ENCODE measurements at regions not wholly inside any gene's neighbourhood (a gene's known extent, or its start where the extent isn't known, plus 50 kb on each side); places are given as distances from the start of the nearest gene placed in this dataset.

DNA sequence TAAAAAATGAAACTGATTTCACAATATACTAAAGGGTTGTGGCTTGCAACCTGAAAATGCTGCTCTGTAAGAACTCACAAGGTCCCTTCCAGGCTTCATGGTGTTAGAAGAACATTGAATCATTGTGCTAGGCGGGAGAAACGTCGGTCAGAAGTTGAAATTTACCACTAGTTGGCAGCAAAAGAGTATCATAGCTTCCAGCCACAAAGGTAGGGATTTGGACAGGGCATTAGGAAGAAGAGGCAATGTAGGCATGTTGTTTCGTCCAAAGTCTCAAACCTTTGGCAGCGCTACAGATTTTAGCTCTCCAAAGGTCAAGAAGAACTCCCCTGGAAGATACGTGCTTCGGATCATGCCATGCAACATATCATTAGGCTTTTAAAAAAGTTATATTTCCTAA, 62.5 kb upstream of the ZP4 start:
- TF ChIP-seq, protein P1, sequence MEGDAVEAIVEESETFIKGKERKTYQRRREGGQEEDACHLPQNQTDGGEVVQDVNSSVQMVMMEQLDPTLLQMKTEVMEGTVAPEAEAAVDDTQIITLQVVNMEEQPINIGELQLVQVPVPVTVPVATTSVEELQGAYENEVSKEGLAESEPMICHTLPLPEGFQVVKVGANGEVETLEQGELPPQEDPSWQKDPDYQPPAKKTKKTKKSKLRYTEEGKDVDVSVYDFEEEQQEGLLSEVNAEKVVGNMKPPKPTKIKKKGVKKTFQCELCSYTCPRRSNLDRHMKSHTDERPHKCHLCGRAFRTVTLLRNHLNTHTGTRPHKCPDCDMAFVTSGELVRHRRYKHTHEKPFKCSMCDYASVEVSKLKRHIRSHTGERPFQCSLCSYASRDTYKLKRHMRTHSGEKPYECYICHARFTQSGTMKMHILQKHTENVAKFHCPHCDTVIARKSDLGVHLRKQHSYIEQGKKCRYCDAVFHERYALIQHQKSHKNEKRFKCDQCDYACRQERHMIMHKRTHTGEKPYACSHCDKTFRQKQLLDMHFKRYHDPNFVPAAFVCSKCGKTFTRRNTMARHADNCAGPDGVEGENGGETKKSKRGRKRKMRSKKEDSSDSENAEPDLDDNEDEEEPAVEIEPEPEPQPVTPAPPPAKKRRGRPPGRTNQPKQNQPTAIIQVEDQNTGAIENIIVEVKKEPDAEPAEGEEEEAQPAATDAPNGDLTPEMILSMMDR (IDR thresholded peaks at IDR 0.05), result peak; percentile 62
- TF ChIP-seq ZFX (IDR thresholded peaks at IDR 0.05; ENCODE audit: borderline replicate concordance), result no peak
- no peak overlapping the region for H3K27ac ChIP-seq

All from 22Rv1 (cell line).